ENCODE measurements at regions not wholly inside any gene's neighbourhood (a gene's known extent, or its start where the extent isn't known, plus 50 kb on each side); places are given as distances from the start of the nearest gene placed in this dataset.

GRCh38 chr2:219777388-219777787, 150.0 kb downstream of the SLC4A3 start:
- Histone ChIP-seq H2BK120ac (ENCODE audit: low read depth, low read length, poor library complexity, severe bottlenecking) (no peak overlapping the region), H2BK15ac (ENCODE audit: low read depth, low read length) (no peak overlapping the region), H4K20me1 (ENCODE audit: control insufficient read depth, insufficient read depth, insufficient read length) (no peaks in the 10 kb centered on the region), H3K27ac (ENCODE audit: insufficient read length, low read depth, low read length) (no peak overlapping the region), H2BK12ac (ENCODE audit: insufficient read length, low read depth, low read length) (no peak overlapping the region), H2AFZ (ENCODE audit: low read length) (no peak overlapping the region), H3K23me2 (ENCODE audit: insufficient read length, low read depth, low read length, poor library complexity, severe bottlenecking) (no peaks in the 10 kb centered on the region), H3K18ac (ENCODE audit: insufficient read length, low read depth, low read length) (no peak overlapping the region), H3K9ac (ENCODE audit: extremely low read depth, insufficient read length, low read length) (no peak overlapping the region), H3K56ac (ENCODE audit: insufficient read length, low read depth, low read length) (no peak overlapping the region), H3K23ac (ENCODE audit: insufficient read length, low read depth, low read length) (no peak overlapping the region), H2AK5ac (ENCODE audit: insufficient read length, low read length) (no peak overlapping the region), H3K14ac (ENCODE audit: insufficient read depth, low read length) (no peak overlapping the region), H3K4ac (ENCODE audit: low read depth, low read length) (no peak overlapping the region), H3K79me2 (ENCODE audit: insufficient read depth, low read length) (no peaks in the 10 kb centered on the region), H3T11ph (ENCODE audit: low read length) (no peak overlapping the region), H3K79me1 (ENCODE audit: insufficient read depth, low read depth, low read length, poor library complexity, severe bottlenecking) (no peaks in the 10 kb centered on the region), H3K4me1 (ENCODE audit: insufficient read depth, low read length) (no peaks in the 10 kb centered on the region), H4K91ac (ENCODE audit: insufficient read length, low read depth, low read length) (no peak overlapping the region), H3K4me2 (ENCODE audit: insufficient read depth, insufficient read length, low read length) (no peak overlapping the region), H3K27me3 (ENCODE audit: insufficient read depth, low read length) (no peaks in the 10 kb centered on the region), H3K9me3 (ENCODE audit: control insufficient read depth, low read depth, low read length) (no peaks in the 10 kb centered on the region), H4K5ac (ENCODE audit: insufficient read length, low read depth, low read length) (no peak overlapping the region), H4K8ac (replicated peaks; ENCODE audit: insufficient read length, low read depth, low read length) (no peak overlapping the region), H2BK20ac (ENCODE audit: low read depth, low read length, poor library complexity, severe bottlenecking) (no peak overlapping the region), H2BK5ac (ENCODE audit: insufficient read length, low read length) (no peak overlapping the region)
- Mint-ChIP-seq H3K27me3 (ENCODE audit: low read depth) (peaks cover 7% of the 10 kb centered on the region), H3K9me3 (no peaks in the 10 kb centered on the region), H3K36me3 (ENCODE audit: insufficient read depth in 1 of 3, low read depth in 3 of 3) (no peaks in the 10 kb centered on the region), H3K4me1 (peaks cover 0 to 8% of the 10 kb centered on the region in 2 experiments; a peak in 2 of 4 replicates), H3K27ac (no peak overlapping the region), H3K4me3 (no peak overlapping the region)
- TF ChIP-seq CTCF (conservative IDR thresholded peaks at IDR 0.05), result no peak
- no CpG with 5 or more reads among the region's 2 CpGs for WGBS (ENCODE audit: extremely low coverage, insufficient read length, low lambda C conversion rate)
- no peak for DNase-seq
